Thoracic aorta (tissue), 2 donors: ENCODE measurements at regions not wholly inside any gene's neighbourhood (a gene's known extent, or its start where the extent isn't known, plus 50 kb on each side); places are given as distances from the start of the nearest gene placed in this dataset.

ENCODE experiments used
- ATAC-seq: fragments of 150-250 bp; one replicate; pipeline ENCODE4 v1.8.0; 2017; ENCODE audit warnings: low read depth; ENCODE audit not compliant: insufficient number of reproducible peaks, low FRiP score
- DNase-seq: peaks from one replicate; pipeline ENCODE4 v3.0.0-alpha.2; 2020; ENCODE audit warnings: low spot score
- H3K27ac ChIP-seq, 2 donors: fragments of 200-600 bp; sonication (generic); 1 replicate in 1 of 2; 2 replicates in 1 of 2; pipeline ENCODE4 v1.5.1; 2016; ENCODE audit warnings: mild to moderate bottlenecking in 2 of 2, moderate library complexity in 2 of 2
- H3K27me3 ChIP-seq: fragments of 200-600 bp; sonication (generic); replicated peaks from 2 replicates; pipeline ENCODE4 v1.6.0; 2016; ENCODE audit warnings: mild to moderate bottlenecking; ENCODE audit not compliant: insufficient read depth
- H3K36me3 ChIP-seq: fragments of 200-600 bp; sonication (generic); one replicate; pipeline ENCODE4 v1.5.1; 2016
- H3K4me1 ChIP-seq, 2 donors: fragments of 200-600 bp; sonication (generic); 1 replicate in 1 of 2; 2 replicates in 1 of 2; pipeline versions ENCODE4 v1.5.1 to v1.6.0; 2016; ENCODE audit warnings: low read depth in 2 of 2, mild to moderate bottlenecking in 1 of 2; ENCODE audit not compliant: control insufficient read depth in 1 of 2
- H3K4me3 ChIP-seq: fragments of 200-600 bp; sonication (generic); 2 replicates; pipeline ENCODE4 v1.5.1; 2016; ENCODE audit warnings: mild to moderate bottlenecking
- H3K9me3 ChIP-seq: fragments of 200-600 bp; sonication (generic); 2 replicates; pipeline ENCODE4 v1.5.1; 2016
- TF ChIP-seq, protein P1 (sequence below): fragments of 200-600 bp; sonication (generic); IDR thresholded peaks from one replicate; pipeline ENCODE4 v1.5.1; 2019; ENCODE audit warnings: antibody characterized with exemption

DNA sequence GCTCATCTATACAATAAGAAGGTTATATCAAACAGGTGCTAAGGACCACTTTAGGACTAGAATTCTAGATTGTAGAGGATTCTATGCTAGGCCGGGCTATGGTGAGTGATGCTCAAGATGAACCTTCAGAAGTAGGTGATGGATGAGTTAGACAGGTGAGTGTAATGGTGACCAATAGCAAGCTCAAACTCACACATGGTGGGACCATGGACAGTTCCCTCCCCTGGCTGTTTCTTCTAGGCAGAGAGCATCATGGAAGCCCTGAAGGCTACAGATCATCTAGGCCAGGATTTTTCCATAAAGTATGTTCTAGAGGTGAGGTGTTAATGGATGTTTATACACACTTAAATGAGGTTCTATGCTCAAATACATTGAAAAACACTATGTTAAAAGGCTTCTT is 162.2 kb upstream of the WDR11 start:
- TF ChIP-seq, protein P1, sequence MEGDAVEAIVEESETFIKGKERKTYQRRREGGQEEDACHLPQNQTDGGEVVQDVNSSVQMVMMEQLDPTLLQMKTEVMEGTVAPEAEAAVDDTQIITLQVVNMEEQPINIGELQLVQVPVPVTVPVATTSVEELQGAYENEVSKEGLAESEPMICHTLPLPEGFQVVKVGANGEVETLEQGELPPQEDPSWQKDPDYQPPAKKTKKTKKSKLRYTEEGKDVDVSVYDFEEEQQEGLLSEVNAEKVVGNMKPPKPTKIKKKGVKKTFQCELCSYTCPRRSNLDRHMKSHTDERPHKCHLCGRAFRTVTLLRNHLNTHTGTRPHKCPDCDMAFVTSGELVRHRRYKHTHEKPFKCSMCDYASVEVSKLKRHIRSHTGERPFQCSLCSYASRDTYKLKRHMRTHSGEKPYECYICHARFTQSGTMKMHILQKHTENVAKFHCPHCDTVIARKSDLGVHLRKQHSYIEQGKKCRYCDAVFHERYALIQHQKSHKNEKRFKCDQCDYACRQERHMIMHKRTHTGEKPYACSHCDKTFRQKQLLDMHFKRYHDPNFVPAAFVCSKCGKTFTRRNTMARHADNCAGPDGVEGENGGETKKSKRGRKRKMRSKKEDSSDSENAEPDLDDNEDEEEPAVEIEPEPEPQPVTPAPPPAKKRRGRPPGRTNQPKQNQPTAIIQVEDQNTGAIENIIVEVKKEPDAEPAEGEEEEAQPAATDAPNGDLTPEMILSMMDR, result no peak
- H3K27ac ChIP-seq, result no peak overlapping the region
- no peaks in the 10 kb centered on the region for H3K9me3 ChIP-seq
- ATAC-seq, result no peak
- no peaks in the 10 kb centered on the region for H3K27me3 ChIP-seq
- no peaks in the 10 kb centered on the region for H3K4me1 ChIP-seq
- H3K4me3 ChIP-seq, result no peak overlapping the region
- no peaks in the 10 kb centered on the region for H3K36me3 ChIP-seq
- DNase-seq, result no peak

DNA sequence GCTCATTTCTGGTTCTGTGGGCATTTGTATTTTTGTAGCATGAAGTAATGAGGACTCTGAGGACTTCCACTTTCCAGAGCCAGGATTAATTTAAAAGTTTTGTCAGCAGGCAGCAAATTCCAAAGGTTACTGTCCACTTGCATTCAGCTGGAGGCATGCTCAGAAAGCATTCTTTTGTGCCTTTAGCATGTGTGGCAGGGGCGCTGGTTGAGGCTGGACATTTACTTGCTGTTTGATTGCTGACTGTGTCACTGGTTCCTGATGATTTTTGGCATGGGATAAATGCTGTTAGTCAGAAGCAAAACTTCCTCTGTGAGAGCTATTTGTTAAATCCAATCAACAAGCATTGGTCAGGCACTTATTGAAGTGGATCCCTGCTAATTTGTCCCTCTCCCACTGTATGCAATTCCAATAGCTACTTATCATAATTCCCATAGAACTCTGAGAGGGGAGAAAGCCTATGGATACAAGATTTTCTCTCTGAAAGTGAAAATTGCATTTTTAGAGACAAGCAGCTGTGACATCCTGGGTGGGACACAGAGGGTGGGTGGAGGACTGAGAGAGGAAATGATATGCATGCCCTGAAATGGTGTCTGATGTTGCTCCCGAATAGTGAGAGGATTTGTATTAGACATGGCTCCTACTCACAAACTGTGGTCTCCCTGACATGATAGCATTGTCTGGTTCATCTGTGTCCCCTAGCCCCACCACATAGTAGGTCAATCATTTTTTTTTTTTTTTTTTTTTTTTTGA is 161.2 kb upstream of the WDR11 start:
- no peak for ATAC-seq
- H3K27ac ChIP-seq, result no peak overlapping the region
- TF ChIP-seq, protein P1, result no peak

DNA sequence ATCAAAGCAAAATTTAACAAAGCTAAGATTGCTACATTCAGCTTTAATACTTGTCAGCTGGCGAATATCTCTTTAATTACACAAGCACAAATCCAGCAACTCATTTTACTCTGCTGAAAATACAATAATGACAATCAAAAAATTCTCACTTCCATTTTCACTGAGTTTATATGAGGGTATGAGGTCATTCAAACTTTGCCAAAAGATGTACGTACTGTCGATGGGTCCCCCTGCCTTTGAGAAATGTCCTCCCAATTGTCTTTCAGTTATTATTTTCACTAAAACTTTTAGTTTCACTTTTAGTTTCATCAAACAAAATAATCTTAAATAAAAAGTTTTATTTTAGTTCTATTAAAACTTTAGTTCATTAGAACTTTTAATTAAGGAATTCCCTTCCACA is 159.5 kb upstream of the WDR11 start:
- Histone ChIP-seq H3K9me3 (no peaks in the 10 kb centered on the region), H3K4me1 (no peaks in the 10 kb centered on the region), H3K4me3 (no peak overlapping the region), H3K36me3 (no peaks in the 10 kb centered on the region), H3K27ac (no peak overlapping the region), H3K27me3 (no peaks in the 10 kb centered on the region)
- ATAC-seq, result no peak
- TF ChIP-seq, protein P1, result no peak
- no peak for DNase-seq

More for the DNA sequence above, 161.2 kb upstream of the WDR11 start:
- H3K4me3 ChIP-seq, result no peak overlapping the region
- DNase-seq, result no peak
- H3K27me3 ChIP-seq, result no peaks in the 10 kb centered on the region
- H3K36me3 ChIP-seq, result no peaks in the 10 kb centered on the region
- no peaks in the 10 kb centered on the region for H3K4me1 ChIP-seq
- no peaks in the 10 kb centered on the region for H3K9me3 ChIP-seq

DNA sequence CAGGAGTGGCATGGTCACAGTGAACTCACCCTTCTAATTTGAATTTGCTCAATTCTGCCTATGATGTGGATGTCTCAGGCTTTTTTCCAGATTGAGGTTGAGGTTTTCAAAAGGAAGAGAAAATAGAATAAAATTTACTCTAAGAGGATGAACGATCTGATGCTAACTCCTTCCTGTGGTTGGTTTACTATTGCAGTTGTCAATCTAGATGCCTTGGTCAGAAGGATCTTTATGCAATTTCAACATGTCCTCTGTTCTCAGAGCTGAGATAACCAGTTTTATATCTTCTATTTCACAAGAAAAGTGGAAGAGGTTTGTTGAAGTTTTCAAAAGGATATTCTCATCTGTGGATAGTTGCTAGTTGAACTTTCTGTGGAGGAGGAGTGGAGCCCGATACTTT is 150.7 kb upstream of the WDR11 start:
- H3K9me3 ChIP-seq, result peaks cover 7% of the 10 kb centered on the region
- no peaks in the 10 kb centered on the region for H3K36me3 ChIP-seq
- DNase-seq (no peak), ATAC-seq (no peak)
- no peak overlapping the region for H3K27ac ChIP-seq
- TF ChIP-seq, protein P1, result no peak
- no peak overlapping the region for H3K4me3 ChIP-seq
- H3K4me1 ChIP-seq, result no peaks in the 10 kb centered on the region
- H3K27me3 ChIP-seq, result no peaks in the 10 kb centered on the region

DNA sequence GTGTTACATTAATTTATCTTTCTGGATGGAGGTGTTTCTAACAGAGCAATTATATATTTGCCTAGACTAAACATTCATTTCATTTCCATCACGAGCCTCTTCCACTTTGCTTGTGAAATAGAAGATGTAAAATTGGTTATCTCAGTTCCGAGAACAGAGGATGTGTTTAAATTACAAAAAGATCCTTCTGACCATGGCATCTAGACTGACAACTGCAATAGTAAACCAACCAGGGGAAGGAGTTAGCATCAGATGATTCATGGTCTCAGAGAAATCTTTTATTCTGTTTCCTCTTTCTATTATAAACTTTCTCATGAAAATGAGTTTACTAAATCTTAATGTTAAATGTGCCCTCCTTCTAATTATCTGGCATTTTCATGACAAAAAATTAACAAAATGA is 149.8 kb upstream of the WDR11 start:
- no peak for ATAC-seq
- Histone ChIP-seq H3K9me3 (peaks cover 7% of the 10 kb centered on the region), H3K36me3 (no peaks in the 10 kb centered on the region), H3K4me1 (no peaks in the 10 kb centered on the region), H3K27ac (no peak overlapping the region), H3K4me3 (no peak overlapping the region), H3K27me3 (no peaks in the 10 kb centered on the region)
- TF ChIP-seq, protein P1, result no peak
- DNase-seq, result no peak
